A549 (cell line): ENCODE measurements at regions not wholly inside any gene's neighbourhood (a gene's known extent, or its start where the extent isn't known, plus 50 kb on each side); places are given as distances from the start of the nearest gene placed in this dataset.

Experiments
- CTCF ChIP-seq: fragments of >200 bp; sonication (Bioruptor Twin); formaldehyde crosslinking; IDR thresholded peaks from 3 replicates; pipeline ENCODE4 v1.5.1; 2016
- KDM5A ChIP-seq: fragments of 200-600 bp; sonication (generic); IDR thresholded peaks from 2 replicates; pipeline ENCODE4 v1.6.1; 2016; ENCODE audit warnings: antibody characterized with exemption, mild to moderate bottlenecking
- MAFK ChIP-seq: fragments of 450-650 bp; IDR thresholded peaks from 2 replicates; pipeline ENCODE4 v1.6.1; 2014; ENCODE audit not compliant: partially characterized antibody
- SMC3 ChIP-seq: fragments of >200 bp; sonication (Bioruptor Twin); formaldehyde crosslinking; IDR thresholded peaks from 3 replicates; pipeline ENCODE4 v1.6.1; 2018; ENCODE audit warnings: inconsistent platforms

- TF ChIP-seq MAFK: no peak
- TF ChIP-seq SMC3: no peak
- no peak for TF ChIP-seq KDM5A
- no peak for TF ChIP-seq CTCF
Measured at GRCh38 chr20:40856653-40857052, 167.6 kb upstream of the MAFB start.
